ENCODE measurements at regions not wholly inside any gene's neighbourhood (a gene's known extent, or its start where the extent isn't known, plus 50 kb on each side); places are given as distances from the start of the nearest gene placed in this dataset.
"Not testable (repeated sequence)": the region's sequence is repeated elsewhere in the genome, so short reads cannot be mapped to it uniquely, and the experiment has no call there.

DNA sequence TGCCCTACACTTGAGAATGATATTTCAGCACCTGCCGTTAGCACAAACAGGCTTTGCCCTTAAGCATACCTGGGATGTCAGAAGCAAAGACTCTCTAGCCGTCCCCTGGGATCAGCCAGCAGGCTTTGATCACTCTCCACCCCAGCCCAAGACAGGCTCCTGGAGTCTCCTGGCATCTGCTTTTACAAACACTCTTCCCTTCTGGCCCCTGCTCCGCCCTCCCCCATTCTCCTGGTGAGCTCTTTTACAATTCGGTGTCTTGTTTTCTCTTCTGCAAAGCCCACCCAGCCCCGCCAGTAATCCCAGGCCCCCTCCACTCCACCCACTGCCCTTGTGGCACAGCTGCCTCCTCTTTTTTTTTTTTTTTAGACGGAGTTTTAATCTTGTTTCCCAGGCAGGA is 50.4 kb downstream of the KATNIP start:
- H3K27ac ChIP-seq (ENCODE audit: low read depth, low read length) = no peak overlapping the region
- no peaks in the 10 kb centered on the region for H3K36me3 ChIP-seq (ENCODE audit: insufficient read depth, low read length)
- H3K4me3 ChIP-seq (ENCODE audit: low read depth, low read length) = no peak overlapping the region
- H3K79me2 ChIP-seq (ENCODE audit: control insufficient read depth, insufficient read depth, low read length, unreplicated experiment) = no peaks in the 10 kb centered on the region
- H2AFZ ChIP-seq (ENCODE audit: low read length, unreplicated experiment) = no peak overlapping the region
- no peaks in the 10 kb centered on the region for H3K4me1 ChIP-seq (ENCODE audit: control insufficient read depth, insufficient read depth, low read length, unreplicated experiment)
- no peaks in the 10 kb centered on the region for H3K27me3 ChIP-seq (ENCODE audit: insufficient read depth, low read length)

GRCh38 chr16:27602103-27602502 is 52.2 kb downstream of the KATNIP start:
- no peaks in the 10 kb centered on the region for H3K79me2 ChIP-seq (ENCODE audit: control insufficient read depth, insufficient read depth, low read length, unreplicated experiment)
- H3K4me1 ChIP-seq (ENCODE audit: control insufficient read depth, insufficient read depth, low read length, unreplicated experiment) = no peaks in the 10 kb centered on the region
- no peaks in the 10 kb centered on the region for H3K36me3 ChIP-seq (ENCODE audit: insufficient read depth, low read length)
- H3K27ac ChIP-seq (ENCODE audit: low read depth, low read length) = no peak overlapping the region
- no peaks in the 10 kb centered on the region for H3K27me3 ChIP-seq (ENCODE audit: insufficient read depth, low read length)
- no peak overlapping the region for H3K4me3 ChIP-seq (ENCODE audit: low read depth, low read length)
- H2AFZ ChIP-seq (ENCODE audit: low read length, unreplicated experiment) = no peak overlapping the region

DNA sequence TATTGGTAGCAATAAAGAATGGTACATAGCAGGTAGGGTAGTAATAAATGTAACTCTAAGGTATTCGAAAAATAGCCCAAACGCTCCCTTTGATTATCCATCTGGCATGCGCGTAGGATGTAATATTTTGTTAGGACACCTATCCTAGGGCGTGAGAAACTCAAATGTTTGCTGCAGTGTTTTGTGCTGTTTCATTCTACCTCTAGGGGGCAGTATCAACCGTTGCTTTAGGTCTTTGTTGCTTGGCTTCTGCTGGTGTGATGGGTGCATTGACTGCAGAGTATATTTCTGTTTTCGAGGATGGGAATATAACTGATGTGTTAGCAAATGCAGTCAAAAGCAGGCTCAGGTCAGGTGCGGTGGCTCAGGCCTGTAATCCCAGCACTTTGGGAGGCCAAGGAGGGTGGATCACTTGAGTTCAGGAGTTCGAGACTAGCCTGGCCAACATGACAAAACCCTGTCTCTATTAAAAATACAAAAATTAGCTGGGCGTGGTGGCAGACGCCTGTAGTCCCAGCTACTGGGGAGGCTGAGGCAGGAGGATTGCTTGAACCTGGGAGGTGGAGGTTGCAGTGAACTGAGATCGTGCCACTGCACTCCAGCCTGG is 55.7 kb downstream of the KATNIP start:
- not testable (repeated sequence) for H3K4me1 ChIP-seq (ENCODE audit: control insufficient read depth, insufficient read depth, low read length, unreplicated experiment); H3K27me3 ChIP-seq (ENCODE audit: insufficient read depth, low read length); H2AFZ ChIP-seq (ENCODE audit: low read length, unreplicated experiment); H3K27ac ChIP-seq (ENCODE audit: low read depth, low read length); H3K36me3 ChIP-seq (ENCODE audit: insufficient read depth, low read length); H3K79me2 ChIP-seq (ENCODE audit: control insufficient read depth, insufficient read depth, low read length, unreplicated experiment); H3K4me3 ChIP-seq (ENCODE audit: low read depth, low read length)

- no peak overlapping the region for H2AFZ ChIP-seq (ENCODE audit: low read length, unreplicated experiment)
- H3K4me1 ChIP-seq (ENCODE audit: control insufficient read depth, insufficient read depth, low read length, unreplicated experiment) = no peaks in the 10 kb centered on the region
- H3K36me3 ChIP-seq (ENCODE audit: insufficient read depth, low read length) = no peaks in the 10 kb centered on the region
- H3K79me2 ChIP-seq (ENCODE audit: control insufficient read depth, insufficient read depth, low read length, unreplicated experiment) = no peaks in the 10 kb centered on the region
- H3K27ac ChIP-seq (ENCODE audit: low read depth, low read length) = no peak overlapping the region
- no peak overlapping the region for H3K4me3 ChIP-seq (ENCODE audit: low read depth, low read length)
- H3K27me3 ChIP-seq (ENCODE audit: insufficient read depth, low read length) = no peaks in the 10 kb centered on the region
Observed at GRCh38 chr16:27611340-27611739, 61.4 kb downstream of the KATNIP start.

GRCh38 chr16:27613238-27613791 is 63.4 kb downstream of the KATNIP start:
- Histone ChIP-seq H3K4me3 (ENCODE audit: low read depth, low read length) (no peak overlapping the region), H2AFZ (ENCODE audit: low read length, unreplicated experiment) (no peak overlapping the region), H3K27ac (ENCODE audit: low read depth, low read length) (no peak overlapping the region), H3K27me3 (ENCODE audit: insufficient read depth, low read length) (no peaks in the 10 kb centered on the region), H3K36me3 (ENCODE audit: insufficient read depth, low read length) (no peaks in the 10 kb centered on the region), H3K4me1 (ENCODE audit: control insufficient read depth, insufficient read depth, low read length, unreplicated experiment) (no peaks in the 10 kb centered on the region), H3K79me2 (ENCODE audit: control insufficient read depth, insufficient read depth, low read length, unreplicated experiment) (no peaks in the 10 kb centered on the region)

DNA sequence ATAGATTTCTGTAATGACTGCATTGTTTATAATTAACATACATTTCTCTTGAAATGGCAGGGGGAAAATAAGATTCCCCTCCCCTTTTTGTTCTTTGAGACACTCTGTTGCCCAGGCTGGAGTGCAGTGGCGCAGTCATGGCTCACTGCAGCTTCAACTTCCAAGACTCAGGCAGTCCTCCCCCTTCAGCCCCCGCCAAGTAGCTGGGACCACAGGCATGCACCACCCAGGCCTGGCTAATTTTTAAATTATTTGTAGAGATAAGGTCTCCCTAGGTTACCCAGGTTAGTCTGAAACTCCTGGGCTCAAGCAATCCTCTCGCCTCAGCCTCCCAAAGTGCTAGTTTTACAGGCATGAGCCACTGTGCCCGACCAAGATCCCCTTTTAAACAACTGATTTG is 67.7 kb downstream of the KATNIP start:
- Histone ChIP-seq H3K4me3 (ENCODE audit: low read depth, low read length) (no peak overlapping the region), H3K27me3 (ENCODE audit: insufficient read depth, low read length) (no peaks in the 10 kb centered on the region), H3K36me3 (ENCODE audit: insufficient read depth, low read length) (no peaks in the 10 kb centered on the region), H3K4me1 (ENCODE audit: control insufficient read depth, insufficient read depth, low read length, unreplicated experiment) (no peaks in the 10 kb centered on the region), H3K79me2 (ENCODE audit: control insufficient read depth, insufficient read depth, low read length, unreplicated experiment) (no peaks in the 10 kb centered on the region), H3K27ac (ENCODE audit: low read depth, low read length) (no peak overlapping the region), H2AFZ (ENCODE audit: low read length, unreplicated experiment) (no peak overlapping the region)

DNA sequence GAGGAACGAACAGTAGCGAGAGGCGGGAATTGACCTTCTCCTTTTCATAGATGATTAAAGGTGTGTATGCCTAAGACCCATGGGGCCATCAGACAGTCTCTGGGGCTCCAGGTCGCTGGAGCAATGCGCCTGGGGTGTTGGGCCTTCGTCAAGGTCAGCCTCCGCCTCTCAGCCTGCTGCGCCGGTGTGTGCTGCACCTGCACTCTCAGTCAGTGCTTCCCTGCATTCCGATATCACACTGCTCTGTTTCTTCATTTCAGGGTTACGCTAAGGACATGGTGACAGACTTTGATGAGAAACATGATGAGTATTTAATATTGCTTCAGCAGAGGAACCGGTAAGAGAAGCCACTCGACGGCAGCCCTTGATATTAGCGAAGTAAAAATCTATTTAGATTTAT is 68.2 kb downstream of the KATNIP start:
- no peaks in the 10 kb centered on the region for H3K27me3 ChIP-seq (ENCODE audit: insufficient read depth, low read length)
- H3K36me3 ChIP-seq (ENCODE audit: insufficient read depth, low read length) = no peaks in the 10 kb centered on the region
- no peak overlapping the region for H3K27ac ChIP-seq (ENCODE audit: low read depth, low read length)
- H3K4me3 ChIP-seq (ENCODE audit: low read depth, low read length) = no peak overlapping the region
- H3K79me2 ChIP-seq (ENCODE audit: control insufficient read depth, insufficient read depth, low read length, unreplicated experiment) = no peaks in the 10 kb centered on the region
- no peaks in the 10 kb centered on the region for H3K4me1 ChIP-seq (ENCODE audit: control insufficient read depth, insufficient read depth, low read length, unreplicated experiment)
- no peak overlapping the region for H2AFZ ChIP-seq (ENCODE audit: low read length, unreplicated experiment)

DNA sequence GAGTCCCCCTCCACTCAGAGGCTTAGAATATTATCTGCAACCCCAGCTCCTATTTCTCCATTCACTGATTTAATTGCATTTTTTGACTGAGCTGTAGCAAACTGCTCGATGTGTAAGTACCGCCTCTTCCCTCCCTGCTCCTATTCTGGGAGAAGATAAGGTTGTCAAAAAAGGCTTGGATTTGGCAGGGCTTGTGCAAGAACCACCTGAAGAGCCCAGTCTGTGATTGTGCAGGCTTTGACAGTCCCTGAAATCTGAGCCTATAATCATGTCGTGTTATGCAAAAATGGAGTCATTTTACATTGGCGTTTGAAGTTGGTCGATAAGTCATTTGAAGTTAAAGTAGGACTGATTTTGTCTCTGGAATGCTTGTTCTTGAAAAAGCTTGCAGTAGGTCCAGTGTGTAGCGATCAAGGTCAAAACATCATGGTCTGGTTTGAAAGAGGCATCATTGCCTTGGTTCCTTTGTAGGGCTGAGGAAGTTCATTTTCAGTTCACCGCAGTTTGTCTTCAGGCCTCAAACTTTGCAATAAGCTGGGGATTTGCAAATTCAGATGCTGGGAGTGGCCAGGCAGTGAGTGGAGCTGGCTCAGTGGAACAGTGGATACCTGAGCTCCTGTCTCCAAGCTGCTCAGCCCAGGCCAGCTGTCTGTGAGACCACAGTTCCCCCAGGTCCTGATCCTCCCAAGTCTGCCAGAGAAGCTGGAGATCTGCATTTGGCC is 68.8 kb downstream of the KATNIP start:
- Histone ChIP-seq H2AFZ (ENCODE audit: low read length, unreplicated experiment) (no peak overlapping the region), H3K27me3 (ENCODE audit: insufficient read depth, low read length) (no peaks in the 10 kb centered on the region), H3K79me2 (ENCODE audit: control insufficient read depth, insufficient read depth, low read length, unreplicated experiment) (no peaks in the 10 kb centered on the region), H3K36me3 (ENCODE audit: insufficient read depth, low read length) (no peaks in the 10 kb centered on the region), H3K27ac (ENCODE audit: low read depth, low read length) (no peak overlapping the region), H3K4me3 (ENCODE audit: low read depth, low read length) (no peak overlapping the region), H3K4me1 (ENCODE audit: control insufficient read depth, insufficient read depth, low read length, unreplicated experiment) (no peaks in the 10 kb centered on the region)

- Histone ChIP-seq H3K27ac (ENCODE audit: low read depth, low read length) (no peak overlapping the region), H3K4me1 (ENCODE audit: control insufficient read depth, insufficient read depth, low read length, unreplicated experiment) (no peaks in the 10 kb centered on the region), H3K27me3 (ENCODE audit: insufficient read depth, low read length) (no peaks in the 10 kb centered on the region), H3K4me3 (ENCODE audit: low read depth, low read length) (no peak overlapping the region), H2AFZ (ENCODE audit: low read length, unreplicated experiment) (no peak overlapping the region), H3K79me2 (ENCODE audit: control insufficient read depth, insufficient read depth, low read length, unreplicated experiment) (no peaks in the 10 kb centered on the region), H3K36me3 (ENCODE audit: insufficient read depth, low read length) (no peaks in the 10 kb centered on the region)
Observed at GRCh38 chr16:27620541-27620940, 70.6 kb downstream of the KATNIP start.

DNA sequence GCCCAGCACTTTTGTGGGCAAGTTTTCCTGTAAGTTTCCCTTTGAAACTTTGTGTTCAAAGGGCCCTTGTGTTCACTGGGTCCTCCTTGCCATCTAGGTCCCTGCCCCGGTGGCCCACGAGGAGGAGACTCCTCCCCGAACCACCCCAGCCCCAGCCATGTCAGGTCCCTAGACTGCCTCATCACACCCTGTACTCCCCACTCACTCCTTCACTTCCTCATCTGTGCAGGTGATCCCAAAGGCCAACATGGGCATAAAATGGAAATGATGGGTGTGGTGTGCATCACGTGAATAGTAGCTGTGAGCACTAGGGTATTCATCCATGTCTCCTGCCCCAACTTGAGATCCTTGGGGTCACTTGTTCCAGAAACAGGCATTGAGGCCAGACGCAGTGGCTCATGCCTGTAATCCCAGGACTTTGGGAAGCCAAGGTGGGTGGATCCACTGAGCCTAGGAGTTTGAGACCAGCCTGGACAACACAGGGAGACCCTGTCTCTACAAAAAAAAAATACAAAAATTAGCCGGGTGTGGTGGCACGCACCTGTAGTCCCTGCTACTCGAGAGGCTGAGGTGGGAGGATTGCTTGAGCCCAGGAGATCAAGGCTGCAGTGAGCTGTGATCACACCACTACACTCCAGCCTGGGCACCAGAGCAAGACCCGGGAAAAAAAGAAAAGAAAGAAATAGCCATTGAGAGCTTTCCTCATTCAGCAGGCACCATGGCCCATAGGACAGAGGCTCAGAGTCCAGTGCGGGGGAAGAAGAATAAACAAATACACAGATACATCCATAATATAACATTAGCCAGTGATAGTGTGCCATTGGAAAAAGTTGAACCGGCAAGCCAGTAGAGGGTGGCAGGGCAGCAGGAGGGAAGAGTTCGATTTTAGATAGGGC is 74.5 kb downstream of the KATNIP start:
- Histone ChIP-seq H2AFZ (ENCODE audit: low read length, unreplicated experiment) (no peak overlapping the region), H3K79me2 (ENCODE audit: control insufficient read depth, insufficient read depth, low read length, unreplicated experiment) (no peaks in the 10 kb centered on the region), H3K27me3 (ENCODE audit: insufficient read depth, low read length) (no peaks in the 10 kb centered on the region), H3K36me3 (ENCODE audit: insufficient read depth, low read length) (no peaks in the 10 kb centered on the region), H3K4me3 (ENCODE audit: low read depth, low read length) (no peak overlapping the region), H3K27ac (ENCODE audit: low read depth, low read length) (no peak overlapping the region), H3K4me1 (ENCODE audit: control insufficient read depth, insufficient read depth, low read length, unreplicated experiment) (no peaks in the 10 kb centered on the region)

Data from ACC112 (cell line).